Glutamatergic neuron (in vitro differentiated cells): ENCODE measurements at regions not wholly inside any gene's neighbourhood (a gene's known extent, or its start where the extent isn't known, plus 50 kb on each side); places are given as distances from the start of the nearest gene placed in this dataset.

Experiments
- DNase-seq: peaks from one replicate; pipeline ENCODE4 v3.0.0; 2022
- H3K27ac Mint-ChIP-seq: one replicate; pipeline ENCODE4 v1.8.0; 2020; ENCODE audit warnings: mild to moderate bottlenecking, mixed read lengths, inconsistent platforms; ENCODE audit not compliant: unreplicated experiment
- H3K27me3 Mint-ChIP-seq: one replicate; pipeline ENCODE4 v1.8.0; 2020; ENCODE audit warnings: mild to moderate bottlenecking, moderate library complexity, mixed read lengths, inconsistent platforms; ENCODE audit not compliant: unreplicated experiment
- H3K36me3 Mint-ChIP-seq: one replicate; pipeline ENCODE4 v1.8.0; 2020; ENCODE audit warnings: mild to moderate bottlenecking, mixed read lengths, inconsistent platforms; ENCODE audit not compliant: unreplicated experiment
- H3K4me1 Mint-ChIP-seq: one replicate; pipeline ENCODE4 v1.8.0; 2020; ENCODE audit warnings: mild to moderate bottlenecking, low read depth, mixed read lengths, inconsistent platforms; ENCODE audit not compliant: unreplicated experiment
- H3K4me3 Mint-ChIP-seq: one replicate; pipeline ENCODE4 v1.8.0; 2020; ENCODE audit warnings: mild to moderate bottlenecking, mixed read lengths, inconsistent platforms; ENCODE audit not compliant: unreplicated experiment
- H3K9me3 Mint-ChIP-seq: one replicate; pipeline ENCODE4 v1.8.0; 2020; ENCODE audit warnings: mild to moderate bottlenecking, moderate library complexity, mixed read lengths, inconsistent platforms; ENCODE audit not compliant: unreplicated experiment
- TF ChIP-seq, protein P1 (sequence below): fragments of 200-600 bp; sonication (generic); IDR thresholded peaks from one replicate; pipeline ENCODE4 v1.5.0; 2021; ENCODE audit not compliant: partially characterized antibody, unreplicated experiment

DNA sequence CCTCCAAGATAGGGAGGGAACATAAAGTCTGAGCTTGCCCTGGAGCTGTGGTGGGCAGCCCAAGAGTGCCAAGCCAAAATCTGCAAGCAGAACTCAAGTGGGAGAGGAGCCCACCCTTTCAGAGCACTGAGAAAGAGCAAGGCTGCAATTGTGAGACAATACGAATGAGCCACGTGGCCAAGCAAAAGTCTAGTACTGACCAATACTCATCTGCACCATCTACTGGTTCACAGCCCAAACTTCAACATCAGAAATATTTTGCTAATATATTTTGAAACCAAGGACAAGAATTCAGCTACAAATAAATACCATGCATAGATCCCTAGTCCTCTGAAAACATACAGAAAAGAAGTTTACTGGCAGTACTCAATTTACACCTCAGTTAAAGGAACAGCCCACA, 696.2 kb upstream of the COX7C start:
- TF ChIP-seq, protein P1, sequence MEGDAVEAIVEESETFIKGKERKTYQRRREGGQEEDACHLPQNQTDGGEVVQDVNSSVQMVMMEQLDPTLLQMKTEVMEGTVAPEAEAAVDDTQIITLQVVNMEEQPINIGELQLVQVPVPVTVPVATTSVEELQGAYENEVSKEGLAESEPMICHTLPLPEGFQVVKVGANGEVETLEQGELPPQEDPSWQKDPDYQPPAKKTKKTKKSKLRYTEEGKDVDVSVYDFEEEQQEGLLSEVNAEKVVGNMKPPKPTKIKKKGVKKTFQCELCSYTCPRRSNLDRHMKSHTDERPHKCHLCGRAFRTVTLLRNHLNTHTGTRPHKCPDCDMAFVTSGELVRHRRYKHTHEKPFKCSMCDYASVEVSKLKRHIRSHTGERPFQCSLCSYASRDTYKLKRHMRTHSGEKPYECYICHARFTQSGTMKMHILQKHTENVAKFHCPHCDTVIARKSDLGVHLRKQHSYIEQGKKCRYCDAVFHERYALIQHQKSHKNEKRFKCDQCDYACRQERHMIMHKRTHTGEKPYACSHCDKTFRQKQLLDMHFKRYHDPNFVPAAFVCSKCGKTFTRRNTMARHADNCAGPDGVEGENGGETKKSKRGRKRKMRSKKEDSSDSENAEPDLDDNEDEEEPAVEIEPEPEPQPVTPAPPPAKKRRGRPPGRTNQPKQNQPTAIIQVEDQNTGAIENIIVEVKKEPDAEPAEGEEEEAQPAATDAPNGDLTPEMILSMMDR = no peak
- H3K27ac Mint-ChIP-seq = no peak overlapping the region
- H3K9me3 Mint-ChIP-seq = no peaks in the 10 kb centered on the region
- DNase-seq = no peak
- H3K4me1 Mint-ChIP-seq = no peaks in the 10 kb centered on the region
- no peaks in the 10 kb centered on the region for H3K27me3 Mint-ChIP-seq
- no peaks in the 10 kb centered on the region for H3K36me3 Mint-ChIP-seq
- H3K4me3 Mint-ChIP-seq = no peak overlapping the region

DNA sequence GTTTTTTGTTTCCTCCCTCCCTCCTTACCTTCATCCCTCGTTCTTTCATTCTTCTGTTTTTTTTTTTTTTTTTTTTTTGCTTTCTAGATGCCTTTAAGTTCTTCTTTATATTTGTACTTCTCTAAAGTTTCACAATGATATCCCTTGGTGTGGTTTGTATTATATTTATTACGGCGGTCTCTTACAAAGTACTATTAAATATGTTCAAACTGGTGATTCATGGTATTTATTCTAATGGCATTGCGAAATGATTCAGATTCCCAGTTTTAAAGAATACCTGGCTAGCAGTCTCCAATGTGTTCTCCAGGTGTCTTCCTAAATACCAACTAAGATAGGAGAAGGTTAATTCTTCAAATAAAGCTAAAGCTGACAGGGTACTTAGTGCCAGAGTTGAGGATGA, 690.1 kb upstream of the COX7C start:
- Mint-ChIP-seq H3K27me3 (no peaks in the 10 kb centered on the region), H3K4me1 (no peaks in the 10 kb centered on the region), H3K9me3 (no peaks in the 10 kb centered on the region), H3K36me3 (no peaks in the 10 kb centered on the region), H3K4me3 (no peak overlapping the region), H3K27ac (no peak overlapping the region)
- DNase-seq = no peak
- TF ChIP-seq, protein P1 = no peak

DNA sequence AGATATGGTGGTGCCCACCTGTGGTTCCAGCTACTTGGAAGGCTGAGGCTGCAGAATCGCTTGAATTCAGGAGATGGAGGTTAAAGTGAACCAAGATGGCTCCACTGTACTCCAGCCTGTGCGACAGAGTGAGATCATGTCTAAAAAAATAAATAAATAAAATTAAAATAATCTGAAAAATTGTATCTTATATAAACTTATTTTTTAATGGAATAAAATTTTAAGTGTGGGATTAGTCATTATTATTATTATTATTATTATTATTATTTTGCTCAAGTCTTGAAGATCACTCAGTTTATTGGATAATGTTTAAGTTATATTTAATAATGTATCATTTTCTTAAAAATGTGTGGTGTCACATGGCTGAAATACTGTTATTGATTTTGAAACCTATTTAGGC, 688.0 kb upstream of the COX7C start:
- no peak overlapping the region for H3K27ac Mint-ChIP-seq
- H3K4me3 Mint-ChIP-seq = no peak overlapping the region
- no peaks in the 10 kb centered on the region for H3K36me3 Mint-ChIP-seq
- no peaks in the 10 kb centered on the region for H3K4me1 Mint-ChIP-seq
- DNase-seq = no peak
- no peaks in the 10 kb centered on the region for H3K27me3 Mint-ChIP-seq
- TF ChIP-seq, protein P1 = no peak
- no peaks in the 10 kb centered on the region for H3K9me3 Mint-ChIP-seq

DNA sequence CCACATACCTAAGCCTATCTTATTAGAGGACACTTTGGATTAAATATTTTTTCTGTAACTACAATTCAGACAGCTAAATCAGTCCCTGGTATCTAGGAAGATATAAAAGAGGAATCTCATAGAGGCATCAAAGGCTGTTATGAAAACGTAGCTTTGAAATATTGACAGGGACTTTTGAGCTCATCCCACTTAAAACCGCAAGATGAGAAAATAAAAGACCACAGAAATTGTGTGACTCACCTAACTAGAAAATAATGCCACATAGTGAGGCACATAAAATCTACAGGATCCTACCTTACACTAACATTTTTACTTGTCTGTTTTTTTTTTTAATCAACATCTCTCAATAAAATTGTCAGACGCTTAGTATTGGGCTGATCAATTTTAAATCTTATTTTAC, 686.5 kb upstream of the COX7C start:
- DNase-seq = no peak
- Mint-ChIP-seq H3K36me3 (no peaks in the 10 kb centered on the region), H3K27ac (no peak overlapping the region), H3K4me1 (no peaks in the 10 kb centered on the region), H3K9me3 (no peaks in the 10 kb centered on the region), H3K27me3 (no peaks in the 10 kb centered on the region), H3K4me3 (no peak overlapping the region)
- TF ChIP-seq, protein P1 = no peak

DNA sequence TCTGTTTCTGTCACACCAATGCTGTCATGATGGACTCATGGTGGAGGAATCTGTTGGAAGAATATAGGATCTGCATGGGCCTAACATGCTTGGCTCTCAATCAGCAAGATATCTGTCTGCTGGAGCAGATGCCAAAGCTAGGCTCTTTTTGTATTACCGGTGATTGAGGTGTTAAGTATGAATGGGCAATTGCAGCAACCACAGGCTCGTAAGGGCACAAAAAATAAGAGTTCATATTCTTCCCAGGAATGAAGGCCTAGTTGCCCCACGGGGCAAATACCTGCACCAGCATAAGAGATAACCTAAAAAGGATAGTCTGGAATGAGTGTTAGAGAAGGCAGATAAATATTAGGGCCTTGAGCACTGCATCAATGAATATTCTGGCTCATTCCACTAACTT, 679.5 kb upstream of the COX7C start:
- H3K27me3 Mint-ChIP-seq = no peaks in the 10 kb centered on the region
- no peak overlapping the region for H3K4me3 Mint-ChIP-seq
- no peak for DNase-seq
- no peaks in the 10 kb centered on the region for H3K4me1 Mint-ChIP-seq
- no peak overlapping the region for H3K27ac Mint-ChIP-seq
- no peaks in the 10 kb centered on the region for H3K9me3 Mint-ChIP-seq
- TF ChIP-seq, protein P1 = no peak
- no peaks in the 10 kb centered on the region for H3K36me3 Mint-ChIP-seq
